HEK293T (cell line): ENCODE measurements at regions not wholly inside any gene's neighbourhood (a gene's known extent, or its start where the extent isn't known, plus 50 kb on each side); places are given as distances from the start of the nearest gene placed in this dataset.

Source experiments
- CTCF ChIA-PET: fragments of 350-600 bp; formaldehyde crosslinking; extraction: SDS; loops from one replicate; lab custom pipeline; 2021; ENCODE audit warnings: antibody characterized with exemption, inconsistent platforms; lab: Yijun Ruan, JAX
- POLR2A ChIA-PET: fragments of 350-600 bp; formaldehyde crosslinking; extraction: SDS; loops from one replicate; lab custom pipeline; 2020; ENCODE audit warnings: antibody characterized with exemption, inconsistent platforms; lab: Yijun Ruan, JAX
- DNase-seq: peaks from one replicate; pipeline ENCODE4 v3.0.0; 2012; ENCODE audit warnings: mixed read lengths; ENCODE audit errors: extremely low spot score
- ARNT ChIP-seq: fragments of 450-650 bp; IDR thresholded peaks from 2 replicates; pipeline ENCODE4 v1.6.1; 2017; ENCODE audit warnings: mild to moderate bottlenecking
- BHLHE40 ChIP-seq: fragments of 450-650 bp; IDR thresholded peaks from 2 replicates; pipeline ENCODE4 v1.6.1; 2016; ENCODE audit warnings: mild to moderate bottlenecking, moderate library complexity, borderline replicate concordance
- CTBP1 ChIP-seq: fragments of 450-650 bp; IDR thresholded peaks from 2 replicates; pipeline ENCODE4 v1.6.1; 2016; ENCODE audit warnings: borderline replicate concordance
- ELF4 ChIP-seq: fragments of 450-650 bp; IDR thresholded peaks from 2 replicates; pipeline ENCODE4 v1.6.1; 2017; ENCODE audit warnings: antibody characterized with exemption
- FOXA1 ChIP-seq: fragments of 450-650 bp; IDR thresholded peaks from 2 replicates; pipeline ENCODE4 v1.6.1; 2016; ENCODE audit warnings: mild to moderate bottlenecking
- FOXK2 ChIP-seq: fragments of 450-650 bp; IDR thresholded peaks from 2 replicates; pipeline ENCODE4 v1.6.1; 2016; ENCODE audit warnings: mild to moderate bottlenecking
- FOXM1 ChIP-seq: fragments of 450-650 bp; IDR thresholded peaks from 2 replicates; pipeline ENCODE4 v1.6.1; 2017; ENCODE audit warnings: mild to moderate bottlenecking, borderline replicate concordance
- HDGF ChIP-seq: fragments of 450-650 bp; IDR thresholded peaks from 2 replicates; pipeline ENCODE4 v1.6.1; 2017; ENCODE audit warnings: antibody characterized with exemption, borderline replicate concordance
- L3MBTL2 ChIP-seq: fragments of 450-650 bp; conservative IDR thresholded peaks from 2 replicates; pipeline ENCODE4 v1.6.1; 2016; ENCODE audit warnings: mild to moderate bottlenecking
- LEF1 ChIP-seq: fragments of 450-650 bp; IDR thresholded peaks from 2 replicates; pipeline ENCODE4 v1.6.1; 2017; ENCODE audit warnings: mild to moderate bottlenecking, borderline replicate concordance
- NFRKB ChIP-seq: fragments of 450-650 bp; IDR thresholded peaks from 2 replicates; pipeline ENCODE4 v1.6.1; 2016; ENCODE audit warnings: mild to moderate bottlenecking, moderate library complexity
- SP1 ChIP-seq: fragments of 450-650 bp; IDR thresholded peaks from 2 replicates; pipeline ENCODE4 v1.6.1; 2017
- SUZ12 ChIP-seq: fragments of 450-650 bp; IDR thresholded peaks from 2 replicates; pipeline ENCODE4 v1.6.1; 2016; ENCODE audit warnings: mild to moderate bottlenecking
- TARDBP ChIP-seq: fragments of 450-650 bp; IDR thresholded peaks from 2 replicates; pipeline ENCODE4 v1.6.1; 2016
- ZNF384 ChIP-seq: fragments of 450-650 bp; IDR thresholded peaks from 2 replicates; pipeline ENCODE4 v1.6.1; 2016
- TF ChIP-seq, protein P1 (sequence below): fragments of 450-650 bp; IDR thresholded peaks from 2 replicates; pipeline ENCODE4 v1.6.1; 2016

DNA sequence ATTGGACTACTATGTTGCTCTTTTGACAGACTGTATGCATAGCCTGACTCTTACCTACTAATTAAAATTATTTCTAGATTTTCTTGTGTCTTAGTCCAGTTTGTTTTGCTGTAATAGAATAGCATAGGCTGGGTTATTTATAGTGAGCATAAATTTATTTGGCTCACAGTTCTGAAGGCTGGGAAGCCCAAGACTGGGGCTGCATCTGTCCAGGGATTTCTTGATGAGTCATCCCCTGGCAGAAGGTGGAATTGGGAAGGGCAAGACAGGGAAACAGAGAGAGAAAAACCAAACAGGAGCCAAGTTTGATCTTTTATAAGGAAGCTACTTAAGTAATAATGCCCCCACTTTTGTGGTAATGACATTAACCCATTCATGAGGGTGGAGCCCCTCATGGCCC lies 759.2 kb upstream of the LRFN5 start:
- no peak for TF ChIP-seq HDGF
- TF ChIP-seq, protein P1, sequence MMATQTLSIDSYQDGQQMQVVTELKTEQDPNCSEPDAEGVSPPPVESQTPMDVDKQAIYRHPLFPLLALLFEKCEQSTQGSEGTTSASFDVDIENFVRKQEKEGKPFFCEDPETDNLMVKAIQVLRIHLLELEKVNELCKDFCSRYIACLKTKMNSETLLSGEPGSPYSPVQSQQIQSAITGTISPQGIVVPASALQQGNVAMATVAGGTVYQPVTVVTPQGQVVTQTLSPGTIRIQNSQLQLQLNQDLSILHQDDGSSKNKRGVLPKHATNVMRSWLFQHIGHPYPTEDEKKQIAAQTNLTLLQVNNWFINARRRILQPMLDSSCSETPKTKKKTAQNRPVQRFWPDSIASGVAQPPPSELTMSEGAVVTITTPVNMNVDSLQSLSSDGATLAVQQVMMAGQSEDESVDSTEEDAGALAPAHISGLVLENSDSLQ: no peak
- TF ChIP-seq FOXK2: no peak
- TF ChIP-seq ELF4: no peak
- no peak for TF ChIP-seq L3MBTL2
- no peak for TF ChIP-seq ZNF384
- no peak for TF ChIP-seq FOXA1
- TF ChIP-seq FOXM1: no peak
- no peak for TF ChIP-seq TARDBP
- no peak for TF ChIP-seq ARNT
- no peak for TF ChIP-seq BHLHE40
- no peak for TF ChIP-seq NFRKB
- no peak for TF ChIP-seq CTBP1
- no peak for TF ChIP-seq SUZ12
- no peak for TF ChIP-seq SP1
- DNase-seq: no peak
- CTCF ChIA-PET: no interaction called here
- POLR2A ChIA-PET: no interaction called here

DNA sequence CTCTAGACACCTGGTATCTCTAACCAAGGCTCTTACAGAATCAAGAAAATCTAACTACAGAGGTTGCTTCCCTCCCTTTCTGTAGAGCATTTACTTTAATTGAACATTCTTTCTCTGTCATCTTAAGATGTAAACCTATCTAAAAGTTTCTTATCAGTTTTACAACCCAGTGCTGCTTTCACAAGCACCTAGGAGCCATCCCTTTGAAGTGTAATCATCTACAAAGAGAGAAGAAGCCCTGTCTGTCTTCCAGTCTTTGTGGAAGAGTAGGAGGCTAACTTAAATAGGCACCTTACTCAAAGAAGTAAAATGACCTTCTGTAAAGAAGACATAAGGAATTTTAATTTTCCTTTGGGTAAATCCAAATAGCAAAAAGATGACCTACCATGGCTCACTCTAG lies 763.9 kb upstream of the LRFN5 start:
- TF ChIP-seq CTBP1 (no peak), SP1 (no peak), ZNF384 (no peak), FOXM1 (no peak), L3MBTL2 (no peak), FOXA1 (no peak), BHLHE40 (no peak), SUZ12 (no peak), TARDBP (no peak), HDGF (no peak), ARNT (no peak), FOXK2 (no peak), LEF1 (no peak), ELF4 (no peak), NFRKB (no peak)
- TF ChIP-seq, protein P1: no peak
- ChIA-PET POLR2A (no interaction called here), CTCF (no interaction called here)
- DNase-seq: no peak

DNA sequence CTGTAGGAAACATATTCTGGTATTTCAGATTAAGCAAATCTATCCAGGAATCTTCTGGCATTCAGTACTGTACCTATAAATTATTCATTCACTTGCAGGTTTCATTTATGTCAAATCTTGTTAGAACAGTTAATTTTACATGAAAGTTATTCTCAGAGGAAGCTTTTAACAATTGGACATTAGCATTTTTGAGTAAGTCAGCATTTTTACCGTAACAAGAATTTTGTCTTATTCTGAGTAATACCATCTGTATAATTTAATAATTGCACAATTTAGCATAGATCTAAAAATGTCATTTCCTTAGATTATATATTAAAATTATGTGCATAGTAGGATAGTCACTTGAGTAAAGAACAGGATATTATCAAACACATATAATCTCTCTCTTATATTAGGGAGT lies 764.8 kb upstream of the LRFN5 start:
- TF ChIP-seq FOXK2 (no peak), ZNF384 (no peak), SP1 (no peak), FOXM1 (no peak), SUZ12 (no peak), ELF4 (no peak), BHLHE40 (no peak)
- TF ChIP-seq, protein P1: no peak
- POLR2A ChIA-PET: no interaction called here
- no peak for DNase-seq
- CTCF ChIA-PET: no interaction called here

DNA sequence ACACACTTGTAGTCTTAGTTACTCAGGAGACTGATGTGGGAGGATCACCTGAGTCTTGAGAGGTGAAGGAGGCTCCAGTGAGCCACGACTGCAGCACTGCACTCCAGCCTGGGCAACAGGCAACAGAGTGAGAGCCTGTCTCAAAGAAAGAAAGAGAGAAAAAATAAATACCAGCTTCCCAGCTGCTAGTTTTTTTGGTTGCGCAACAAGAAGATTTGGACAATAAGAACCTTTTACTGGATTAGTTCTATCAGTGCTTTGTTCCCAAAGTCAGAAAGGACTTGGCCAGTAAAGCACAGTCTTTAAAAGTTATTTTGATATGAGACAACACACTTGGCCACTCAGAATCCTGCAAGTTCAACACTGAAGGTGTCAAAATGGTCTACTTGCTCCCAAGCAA lies 768.1 kb upstream of the LRFN5 start:
- POLR2A ChIA-PET: no interaction called here
- CTCF ChIA-PET: no interaction called here

DNA sequence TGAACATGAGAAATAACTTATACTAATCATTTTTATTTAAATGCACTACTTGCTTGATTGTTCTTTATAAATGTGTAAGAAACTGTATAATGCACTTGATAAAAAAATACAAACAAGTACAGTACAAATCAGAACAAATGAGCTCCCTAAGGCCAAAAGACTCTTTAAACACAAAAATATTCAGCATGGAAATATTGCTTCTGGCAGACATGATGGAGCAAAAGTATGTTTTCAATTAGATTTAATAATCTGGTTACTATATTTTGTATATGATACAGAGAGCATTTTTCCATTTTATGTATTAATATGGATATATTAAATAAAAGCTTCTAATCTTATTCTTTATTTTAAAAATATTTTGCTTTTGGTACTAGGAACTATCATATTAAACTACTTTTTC lies 800.2 kb upstream of the LRFN5 start:
- ChIA-PET CTCF (no interaction called here), POLR2A (no interaction called here)
- TF ChIP-seq NFRKB (no peak), LEF1 (no peak), FOXK2 (no peak), CTBP1 (no peak), SP1 (no peak), ARNT (no peak), BHLHE40 (no peak), HDGF (no peak), SUZ12 (no peak), ELF4 (no peak), TARDBP (no peak), ZNF384 (no peak), FOXA1 (no peak), FOXM1 (no peak), L3MBTL2 (no peak)
- TF ChIP-seq, protein P1: no peak
- no peak for DNase-seq

More for the DNA sequence above, 768.1 kb upstream of the LRFN5 start:
- DNase-seq: no peak
- TF ChIP-seq, protein P1: no peak

DNA sequence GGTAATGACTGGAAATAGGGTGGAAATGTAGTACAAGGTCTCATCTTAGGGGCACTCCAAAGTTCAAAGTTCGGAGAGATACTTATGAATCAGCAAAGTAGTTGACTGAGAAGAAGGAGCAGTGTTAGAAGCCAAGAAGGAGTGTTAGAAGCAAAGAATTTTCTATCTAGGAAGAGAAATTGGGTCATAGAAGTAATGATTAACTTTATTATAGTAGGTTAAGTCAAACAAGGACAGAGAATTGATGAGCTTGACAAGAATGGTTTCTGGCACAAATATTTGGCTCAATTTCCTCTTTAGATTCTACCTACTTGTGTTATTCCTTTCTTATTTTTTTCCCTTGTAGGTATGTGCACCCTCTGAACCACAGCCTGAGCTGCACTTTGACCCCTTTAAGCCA lies 810.5 kb upstream of the LRFN5 start:
- TF ChIP-seq NFRKB (no peak), SP1 (no peak), SUZ12 (no peak), FOXM1 (no peak), HDGF (no peak), ZNF384 (no peak), TARDBP (no peak), CTBP1 (no peak)
- TF ChIP-seq, protein P1: no peak
- ChIA-PET POLR2A (no interaction called here), CTCF (no interaction called here)
- no peak for DNase-seq
